Epithelial cell of esophagus (primary cell): ENCODE measurements at regions not wholly inside any gene's neighbourhood (a gene's known extent, or its start where the extent isn't known, plus 50 kb on each side); places are given as distances from the start of the nearest gene placed in this dataset.

ENCODE experiments used
- DNase-seq: peaks from one replicate; pipeline ENCODE4 v3.0.0; 2010; ENCODE audit warnings: low read depth
- H3K4me3 ChIP-seq: 2 replicates; pipeline ENCODE4 v1.5.1; 2011; ENCODE audit warnings: mild to moderate bottlenecking, low read length, control low read depth
- CTCF ChIP-seq: IDR thresholded peaks from 2 replicates; pipeline ENCODE4 v1.5.1; 2011; ENCODE audit warnings: low read depth, mild to moderate bottlenecking, low read length, control low read depth, inconsistent platforms; ENCODE audit not compliant: insufficient read depth; ENCODE audit errors: missing control alignments

- H3K4me3 ChIP-seq = no peak overlapping the region
- DNase-seq = no peak
- TF ChIP-seq CTCF = no peak
Observed at GRCh38 chr6:93916716-93917115, 497.4 kb upstream of the EPHA7 start.

GRCh38 chr6:93915961-93916360, 496.6 kb upstream of the EPHA7 start:
- no peak overlapping the region for H3K4me3 ChIP-seq
- DNase-seq = peak; percentile 49
- no peak for TF ChIP-seq CTCF

GRCh38 chr6:93902517-93902916, 483.2 kb upstream of the EPHA7 start:
- no peak for TF ChIP-seq CTCF
- H3K4me3 ChIP-seq = no peak overlapping the region

GRCh38 chr6:93900142-93900541, 480.8 kb upstream of the EPHA7 start:
- H3K4me3 ChIP-seq = no peak overlapping the region
- TF ChIP-seq CTCF = no peak
- no peak for DNase-seq

More at GRCh38 chr6:93902517-93902916, 483.2 kb upstream of the EPHA7 start:
- DNase-seq = no peak

GRCh38 chr6:93896081-93896480, 476.7 kb upstream of the EPHA7 start:
- TF ChIP-seq CTCF = no peak
- H3K4me3 ChIP-seq = no peak overlapping the region
- no peak for DNase-seq

- TF ChIP-seq CTCF = no peak
- no peak for DNase-seq
- no peak overlapping the region for H3K4me3 ChIP-seq
Observed at GRCh38 chr6:93894521-93894920, 475.2 kb upstream of the EPHA7 start.

GRCh38 chr6:93889713-93890112, 470.4 kb upstream of the EPHA7 start:
- no peak for DNase-seq
- no peak overlapping the region for H3K4me3 ChIP-seq
- TF ChIP-seq CTCF = no peak
